Endothelial cell of umbilical vein (primary cell): ENCODE measurements at regions not wholly inside any gene's neighbourhood (a gene's known extent, or its start where the extent isn't known, plus 50 kb on each side); places are given as distances from the start of the nearest gene placed in this dataset.

Experiments used
- EZH2 ChIP-seq: IDR thresholded peaks from 2 replicates; pipeline ENCODE4 v1.6.1; 2012; ENCODE audit warnings: borderline replicate concordance, low read depth, mild to moderate bottlenecking, moderate library complexity, low read length, inconsistent platforms; ENCODE audit not compliant: severe bottlenecking
- POLR2A ChIP-seq: IDR thresholded peaks from 2 replicates; pipeline ENCODE4 v1.6.1; 2012; ENCODE audit warnings: low read depth, mild to moderate bottlenecking, control low read depth, low read length
- POLR2AphosphoS5 ChIP-seq: IDR thresholded peaks from 2 replicates; pipeline ENCODE4 v1.6.1; 2012; ENCODE audit warnings: low read depth, mild to moderate bottlenecking, control low read depth, low read length, moderate library complexity; ENCODE audit not compliant: insufficient read depth
- TF ChIP-seq, protein P1 (sequence below), 2 donors: IDR thresholded peaks; 1 replicate in 1 of 2; 2 replicates in 1 of 2; pipeline ENCODE4 v1.5.1; 2011; ENCODE audit warnings: low read length in 2 of 2, mild to moderate bottlenecking in 2 of 2, moderate library complexity in 2 of 2, control low read depth in 1 of 2, inconsistent platforms in 1 of 2, low read depth in 1 of 2; ENCODE audit not compliant: insufficient read depth in 1 of 2; ENCODE audit errors: extremely low read depth in 1 of 2

DNA sequence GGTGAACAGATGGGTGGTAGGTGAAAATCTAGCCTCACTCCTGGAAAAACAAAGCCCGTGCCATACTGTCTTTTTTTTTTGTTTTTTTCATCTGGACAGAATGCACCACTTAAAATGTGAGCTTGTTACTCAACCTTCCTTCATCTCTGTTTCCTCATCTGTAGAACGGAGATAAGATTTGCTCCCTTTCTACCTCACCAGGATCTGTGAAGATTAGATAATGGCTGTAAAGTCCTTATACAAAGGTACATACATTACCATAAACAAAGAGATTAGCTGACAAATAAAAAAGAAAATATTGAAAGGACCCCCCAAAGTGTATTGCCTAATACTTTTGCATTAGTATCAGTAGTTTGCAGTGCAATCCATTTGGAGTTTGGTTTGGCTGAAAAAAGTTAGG, 75.4 kb upstream of the ZEB2 start:
- TF ChIP-seq EZH2 (no peak), POLR2AphosphoS5 (no peak), POLR2A (no peak)
- TF ChIP-seq, protein P1, sequence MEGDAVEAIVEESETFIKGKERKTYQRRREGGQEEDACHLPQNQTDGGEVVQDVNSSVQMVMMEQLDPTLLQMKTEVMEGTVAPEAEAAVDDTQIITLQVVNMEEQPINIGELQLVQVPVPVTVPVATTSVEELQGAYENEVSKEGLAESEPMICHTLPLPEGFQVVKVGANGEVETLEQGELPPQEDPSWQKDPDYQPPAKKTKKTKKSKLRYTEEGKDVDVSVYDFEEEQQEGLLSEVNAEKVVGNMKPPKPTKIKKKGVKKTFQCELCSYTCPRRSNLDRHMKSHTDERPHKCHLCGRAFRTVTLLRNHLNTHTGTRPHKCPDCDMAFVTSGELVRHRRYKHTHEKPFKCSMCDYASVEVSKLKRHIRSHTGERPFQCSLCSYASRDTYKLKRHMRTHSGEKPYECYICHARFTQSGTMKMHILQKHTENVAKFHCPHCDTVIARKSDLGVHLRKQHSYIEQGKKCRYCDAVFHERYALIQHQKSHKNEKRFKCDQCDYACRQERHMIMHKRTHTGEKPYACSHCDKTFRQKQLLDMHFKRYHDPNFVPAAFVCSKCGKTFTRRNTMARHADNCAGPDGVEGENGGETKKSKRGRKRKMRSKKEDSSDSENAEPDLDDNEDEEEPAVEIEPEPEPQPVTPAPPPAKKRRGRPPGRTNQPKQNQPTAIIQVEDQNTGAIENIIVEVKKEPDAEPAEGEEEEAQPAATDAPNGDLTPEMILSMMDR (IDR thresholded peaks at IDR 0.05; ENCODE audit: extremely low read depth in 1 of 2, insufficient read depth in 1 of 2, low read depth in 1 of 2, low read length in 2 of 2), result no peak
